ENCODE measurements at regions not wholly inside any gene's neighbourhood (a gene's known extent, or its start where the extent isn't known, plus 50 kb on each side); places are given as distances from the start of the nearest gene placed in this dataset.

DNA sequence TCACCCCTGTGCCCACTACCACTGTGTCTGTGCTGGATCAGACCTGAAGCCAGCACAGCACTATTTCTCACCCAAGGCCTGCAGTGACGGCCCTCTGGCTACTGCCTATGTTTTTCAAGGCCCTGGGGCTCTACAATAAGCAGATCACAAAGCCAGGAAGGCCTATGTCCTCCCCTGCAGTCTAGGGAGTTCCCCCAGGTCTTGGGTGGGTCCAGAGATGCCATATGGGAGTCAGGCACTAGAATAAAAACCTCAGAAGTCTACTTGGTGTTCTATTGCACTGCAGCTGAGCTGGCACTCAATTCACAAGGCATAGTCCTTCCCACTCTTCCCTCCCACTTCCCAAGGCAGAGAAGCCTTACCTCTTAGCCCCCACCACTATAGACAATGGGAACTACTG, 107.1 kb downstream of the FBXO4 start:
- TF ChIP-seq, protein P1, sequence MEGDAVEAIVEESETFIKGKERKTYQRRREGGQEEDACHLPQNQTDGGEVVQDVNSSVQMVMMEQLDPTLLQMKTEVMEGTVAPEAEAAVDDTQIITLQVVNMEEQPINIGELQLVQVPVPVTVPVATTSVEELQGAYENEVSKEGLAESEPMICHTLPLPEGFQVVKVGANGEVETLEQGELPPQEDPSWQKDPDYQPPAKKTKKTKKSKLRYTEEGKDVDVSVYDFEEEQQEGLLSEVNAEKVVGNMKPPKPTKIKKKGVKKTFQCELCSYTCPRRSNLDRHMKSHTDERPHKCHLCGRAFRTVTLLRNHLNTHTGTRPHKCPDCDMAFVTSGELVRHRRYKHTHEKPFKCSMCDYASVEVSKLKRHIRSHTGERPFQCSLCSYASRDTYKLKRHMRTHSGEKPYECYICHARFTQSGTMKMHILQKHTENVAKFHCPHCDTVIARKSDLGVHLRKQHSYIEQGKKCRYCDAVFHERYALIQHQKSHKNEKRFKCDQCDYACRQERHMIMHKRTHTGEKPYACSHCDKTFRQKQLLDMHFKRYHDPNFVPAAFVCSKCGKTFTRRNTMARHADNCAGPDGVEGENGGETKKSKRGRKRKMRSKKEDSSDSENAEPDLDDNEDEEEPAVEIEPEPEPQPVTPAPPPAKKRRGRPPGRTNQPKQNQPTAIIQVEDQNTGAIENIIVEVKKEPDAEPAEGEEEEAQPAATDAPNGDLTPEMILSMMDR (IDR thresholded peaks at IDR 0.05): no peak
- no peak for TF ChIP-seq POLR2AphosphoS5 (IDR thresholded peaks at IDR 0.05; ENCODE audit: insufficient read depth in 1 of 2, low read depth in 1 of 2)

All from vagina (tissue), 2 donors.